ENCODE measurements at regions not wholly inside any gene's neighbourhood (a gene's known extent, or its start where the extent isn't known, plus 50 kb on each side); places are given as distances from the start of the nearest gene placed in this dataset.
A peak's percentile ranks its signal among the peaks of the same experiment; 100 is the strongest.
"Not testable (repeated sequence)": the region's sequence is repeated elsewhere in the genome, so short reads cannot be mapped to it uniquely, and the experiment has no call there.

GRCh38 chr2:7094231-7094741 lies 177.1 kb downstream of the RNF144A start:
- Mint-ChIP-seq H3K4me1 (ENCODE audit: unreplicated experiment) (peaks cover 19% of the 10 kb centered on the region), H3K9me3 (no peaks in the 10 kb centered on the region), H3K4me3 (no peak overlapping the region), H3K27me3 (no peaks in the 10 kb centered on the region), H3K36me3 (no peaks in the 10 kb centered on the region), H3K27ac (no peak overlapping the region)
- TF ChIP-seq CTCF (conservative IDR thresholded peaks at IDR 0.05), result no peak
- DNase-seq (ENCODE audit: extremely low spot score, unreplicated experiment), result no peak

GRCh38 chr2:7096726-7097352 lies 179.6 kb downstream of the RNF144A start:
- Mint-ChIP-seq H3K27me3 (no peaks in the 10 kb centered on the region), H3K36me3 (no peaks in the 10 kb centered on the region), H3K9me3 (no peaks in the 10 kb centered on the region), H3K4me1 (ENCODE audit: unreplicated experiment) (peaks cover 23% of the 10 kb centered on the region), H3K27ac (peak overlapping the region; percentile 12), H3K4me3 (peak overlapping the region; percentile 76)
- no peak for DNase-seq (ENCODE audit: extremely low spot score, unreplicated experiment)
- TF ChIP-seq CTCF (conservative IDR thresholded peaks at IDR 0.05), result no peak

- Mint-ChIP-seq H3K4me1 (ENCODE audit: unreplicated experiment) (peaks cover 23% of the 10 kb centered on the region), H3K4me3 (peak overlapping the region; percentile 76), H3K27me3 (no peaks in the 10 kb centered on the region), H3K9me3 (no peaks in the 10 kb centered on the region), H3K36me3 (no peaks in the 10 kb centered on the region), H3K27ac (peak overlapping the region; percentile 12)
- peak; percentile 83 for DNase-seq (ENCODE audit: extremely low spot score, unreplicated experiment)
- TF ChIP-seq CTCF (conservative IDR thresholded peaks at IDR 0.05), result peak; percentile 100
Measured at GRCh38 chr2:7097353-7097895, 180.2 kb downstream of the RNF144A start.

GRCh38 chr2:7098816-7099215 lies 181.6 kb downstream of the RNF144A start:
- Mint-ChIP-seq H3K9me3 (no peaks in the 10 kb centered on the region), H3K36me3 (no peaks in the 10 kb centered on the region), H3K4me3 (no peak overlapping the region), H3K27ac (no peak overlapping the region), H3K27me3 (no peaks in the 10 kb centered on the region), H3K4me1 (ENCODE audit: unreplicated experiment) (peaks cover 28% of the 10 kb centered on the region)
- no peak for DNase-seq (ENCODE audit: extremely low spot score, unreplicated experiment)
- no peak for TF ChIP-seq CTCF (conservative IDR thresholded peaks at IDR 0.05)

GRCh38 chr2:7099687-7100086 lies 182.5 kb downstream of the RNF144A start:
- H3K4me1 Mint-ChIP-seq (ENCODE audit: unreplicated experiment), result peaks cover 19% of the 10 kb centered on the region
- not testable (repeated sequence) for H3K9me3 Mint-ChIP-seq; H3K36me3 Mint-ChIP-seq; H3K27ac Mint-ChIP-seq; DNase-seq (ENCODE audit: extremely low spot score, unreplicated experiment); H3K27me3 Mint-ChIP-seq; H3K4me3 Mint-ChIP-seq

GRCh38 chr2:7102826-7103225 lies 185.6 kb downstream of the RNF144A start:
- TF ChIP-seq CTCF (conservative IDR thresholded peaks at IDR 0.05), result no peak
- no peaks in the 10 kb centered on the region for H3K27me3 Mint-ChIP-seq
- peaks cover 12% of the 10 kb centered on the region for H3K4me1 Mint-ChIP-seq (ENCODE audit: unreplicated experiment)
- no peaks in the 10 kb centered on the region for H3K9me3 Mint-ChIP-seq
- no peaks in the 10 kb centered on the region for H3K36me3 Mint-ChIP-seq
- H3K4me3 Mint-ChIP-seq, result no peak overlapping the region
- no peak for DNase-seq (ENCODE audit: extremely low spot score, unreplicated experiment)
- H3K27ac Mint-ChIP-seq, result no peak overlapping the region

Measured in type B pancreatic cell (in vitro differentiated cells).